HL-60 (cell line): ENCODE measurements at regions not wholly inside any gene's neighbourhood (a gene's known extent, or its start where the extent isn't known, plus 50 kb on each side); places are given as distances from the start of the nearest gene placed in this dataset.

ENCODE experiments used
- DNase-seq, 2 experiments: peaks; one replicate each; pipeline ENCODE4 v3.0.0-alpha.2; 2010 to 2020; ENCODE audit warnings: low read depth in 1 of 2, low spot score in 1 of 2
- H3K27ac ChIP-seq: fragments of 250-450 bp; sonication (Bioruptor Pico); replicated peaks from 2 replicates; pipeline ENCODE4 v1.5.1; 2020; ENCODE audit warnings: mild to moderate bottlenecking, moderate library complexity
- H3K27me3 ChIP-seq: fragments of 250-450 bp; sonication (Bioruptor Pico); 2 replicates; pipeline ENCODE4 v1.5.1; 2021; ENCODE audit warnings: mild to moderate bottlenecking, moderate library complexity; ENCODE audit not compliant: insufficient read depth, poor library complexity, severe bottlenecking
- H3K4me3 ChIP-seq: replicated peaks from 2 replicates; pipeline ENCODE4 v1.5.1; 2011; ENCODE audit warnings: mild to moderate bottlenecking, control low read depth, low read length; ENCODE audit not compliant: insufficient read depth
- GABPA ChIP-seq: IDR thresholded peaks from 2 replicates; pipeline ENCODE4 v1.6.1; 2012; ENCODE audit warnings: low read depth
- POLR2AphosphoS5 ChIP-seq: IDR thresholded peaks from 2 replicates; pipeline ENCODE4 v1.6.1; 2012; ENCODE audit warnings: low read depth
- SPI1 ChIP-seq: IDR thresholded peaks from 2 replicates; pipeline ENCODE4 v1.6.1; 2012; ENCODE audit warnings: low read depth, mild to moderate bottlenecking, borderline replicate concordance
- TF ChIP-seq, protein P1 (sequence below): IDR thresholded peaks from one replicate; pipeline ENCODE4 v1.5.1; 2011; ENCODE audit warnings: low read length, control low read depth, inconsistent platforms; ENCODE audit not compliant: insufficient read depth
- TF ChIP-seq, protein P2 (sequence below): IDR thresholded peaks from 2 replicates; pipeline ENCODE4 v1.6.1; 2012; ENCODE audit warnings: low read depth; ENCODE audit not compliant: insufficient replicate concordance

- Histone ChIP-seq H3K4me3 (no peak overlapping the region), H3K27ac (no peak overlapping the region), H3K27me3 (no peaks in the 10 kb centered on the region)
- DNase-seq, result no peak
- TF ChIP-seq GABPA (no peak), POLR2AphosphoS5 (no peak), SPI1 (no peak)
- TF ChIP-seq, protein P1, sequence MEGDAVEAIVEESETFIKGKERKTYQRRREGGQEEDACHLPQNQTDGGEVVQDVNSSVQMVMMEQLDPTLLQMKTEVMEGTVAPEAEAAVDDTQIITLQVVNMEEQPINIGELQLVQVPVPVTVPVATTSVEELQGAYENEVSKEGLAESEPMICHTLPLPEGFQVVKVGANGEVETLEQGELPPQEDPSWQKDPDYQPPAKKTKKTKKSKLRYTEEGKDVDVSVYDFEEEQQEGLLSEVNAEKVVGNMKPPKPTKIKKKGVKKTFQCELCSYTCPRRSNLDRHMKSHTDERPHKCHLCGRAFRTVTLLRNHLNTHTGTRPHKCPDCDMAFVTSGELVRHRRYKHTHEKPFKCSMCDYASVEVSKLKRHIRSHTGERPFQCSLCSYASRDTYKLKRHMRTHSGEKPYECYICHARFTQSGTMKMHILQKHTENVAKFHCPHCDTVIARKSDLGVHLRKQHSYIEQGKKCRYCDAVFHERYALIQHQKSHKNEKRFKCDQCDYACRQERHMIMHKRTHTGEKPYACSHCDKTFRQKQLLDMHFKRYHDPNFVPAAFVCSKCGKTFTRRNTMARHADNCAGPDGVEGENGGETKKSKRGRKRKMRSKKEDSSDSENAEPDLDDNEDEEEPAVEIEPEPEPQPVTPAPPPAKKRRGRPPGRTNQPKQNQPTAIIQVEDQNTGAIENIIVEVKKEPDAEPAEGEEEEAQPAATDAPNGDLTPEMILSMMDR, result no peak
- TF ChIP-seq, protein P2, sequence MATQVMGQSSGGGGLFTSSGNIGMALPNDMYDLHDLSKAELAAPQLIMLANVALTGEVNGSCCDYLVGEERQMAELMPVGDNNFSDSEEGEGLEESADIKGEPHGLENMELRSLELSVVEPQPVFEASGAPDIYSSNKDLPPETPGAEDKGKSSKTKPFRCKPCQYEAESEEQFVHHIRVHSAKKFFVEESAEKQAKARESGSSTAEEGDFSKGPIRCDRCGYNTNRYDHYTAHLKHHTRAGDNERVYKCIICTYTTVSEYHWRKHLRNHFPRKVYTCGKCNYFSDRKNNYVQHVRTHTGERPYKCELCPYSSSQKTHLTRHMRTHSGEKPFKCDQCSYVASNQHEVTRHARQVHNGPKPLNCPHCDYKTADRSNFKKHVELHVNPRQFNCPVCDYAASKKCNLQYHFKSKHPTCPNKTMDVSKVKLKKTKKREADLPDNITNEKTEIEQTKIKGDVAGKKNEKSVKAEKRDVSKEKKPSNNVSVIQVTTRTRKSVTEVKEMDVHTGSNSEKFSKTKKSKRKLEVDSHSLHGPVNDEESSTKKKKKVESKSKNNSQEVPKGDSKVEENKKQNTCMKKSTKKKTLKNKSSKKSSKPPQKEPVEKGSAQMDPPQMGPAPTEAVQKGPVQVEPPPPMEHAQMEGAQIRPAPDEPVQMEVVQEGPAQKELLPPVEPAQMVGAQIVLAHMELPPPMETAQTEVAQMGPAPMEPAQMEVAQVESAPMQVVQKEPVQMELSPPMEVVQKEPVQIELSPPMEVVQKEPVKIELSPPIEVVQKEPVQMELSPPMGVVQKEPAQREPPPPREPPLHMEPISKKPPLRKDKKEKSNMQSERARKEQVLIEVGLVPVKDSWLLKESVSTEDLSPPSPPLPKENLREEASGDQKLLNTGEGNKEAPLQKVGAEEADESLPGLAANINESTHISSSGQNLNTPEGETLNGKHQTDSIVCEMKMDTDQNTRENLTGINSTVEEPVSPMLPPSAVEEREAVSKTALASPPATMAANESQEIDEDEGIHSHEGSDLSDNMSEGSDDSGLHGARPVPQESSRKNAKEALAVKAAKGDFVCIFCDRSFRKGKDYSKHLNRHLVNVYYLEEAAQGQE, result no peak
These were observed 289.5 kb downstream of the OMA1 start for GRCh38 chr1:58257003-58257402.

DNA sequence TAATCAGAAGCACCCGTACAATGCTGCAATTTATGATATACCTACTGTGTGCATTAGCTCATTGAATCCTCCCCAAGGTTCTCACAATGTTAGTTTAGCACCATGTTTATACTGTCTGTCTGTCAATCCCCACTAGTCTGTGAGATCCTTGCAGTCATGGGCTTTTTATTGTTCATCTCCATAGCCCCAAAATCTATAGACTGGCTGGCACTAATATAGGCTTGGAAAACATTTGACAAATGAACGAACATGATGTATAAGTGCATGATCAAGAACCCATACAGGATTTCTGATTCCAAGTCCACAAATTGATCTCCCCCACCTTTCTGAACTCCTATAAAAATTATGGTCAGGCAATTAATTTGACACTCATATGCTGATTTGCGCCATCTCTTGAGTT, 290.0 kb downstream of the OMA1 start:
- Histone ChIP-seq H3K27me3 (no peaks in the 10 kb centered on the region), H3K4me3 (no peak overlapping the region), H3K27ac (no peak overlapping the region)
- DNase-seq, result no peak
- TF ChIP-seq, protein P1, result no peak
- TF ChIP-seq SPI1 (no peak), POLR2AphosphoS5 (no peak), GABPA (no peak)
- TF ChIP-seq, protein P2, result no peak

GRCh38 chr1:58256041-58256440, 290.5 kb downstream of the OMA1 start:
- Histone ChIP-seq H3K27me3 (no peaks in the 10 kb centered on the region), H3K27ac (no peak overlapping the region), H3K4me3 (no peak overlapping the region)
- DNase-seq, result no peak
- no peak for TF ChIP-seq SPI1
- no peak for TF ChIP-seq GABPA
- TF ChIP-seq, protein P2, result no peak
- TF ChIP-seq, protein P1, result no peak
- TF ChIP-seq POLR2AphosphoS5, result no peak
